Psoas muscle (tissue), 7 donors: ENCODE measurements at regions not wholly inside any gene's neighbourhood (a gene's known extent, or its start where the extent isn't known, plus 50 kb on each side); places are given as distances from the start of the nearest gene placed in this dataset.

Source experiments
- ATAC-seq, 4 donors: fragments of 200-7000 bp; cut with Tn5 transposase; one replicate each; pipeline ENCODE4 v1.9.1; 2020; ENCODE audit warnings: moderate library complexity in 3 of 4, mild to moderate bottlenecking in 2 of 4
- DNase-seq, 2 donors: peaks; one replicate each; pipeline ENCODE4 v3.0.0-alpha.2; 2020
- H3K27ac ChIP-seq: fragments of 200-600 bp; one replicate; pipeline ENCODE4 v1.8.0; 2022
- H3K27me3 ChIP-seq, 3 donors: fragments of 200-600 bp in 1 of 3; one replicate each; pipeline versions ENCODE4 v1.6.1 to v1.8.0; 2013 to 2022; ENCODE audit warnings: low read length in 2 of 3, mild to moderate bottlenecking in 2 of 3, moderate library complexity in 1 of 3; ENCODE audit not compliant: insufficient read depth in 3 of 3
- H3K36me3 ChIP-seq, 2 donors: fragments of 200-600 bp in 1 of 2; one replicate each; pipeline versions ENCODE4 v1.6.1 to v1.8.0; 2013 to 2022; ENCODE audit warnings: low read depth in 1 of 2, mild to moderate bottlenecking in 1 of 2, moderate library complexity in 1 of 2; ENCODE audit not compliant: insufficient read depth in 1 of 2
- H3K4me1 ChIP-seq: fragments of 200-600 bp; one replicate; pipeline ENCODE4 v1.8.0; 2022
- H3K4me3 ChIP-seq: fragments of 200-600 bp; one replicate; pipeline ENCODE4 v1.8.0; 2022; ENCODE audit warnings: mild to moderate bottlenecking
- H3K9me3 ChIP-seq: fragments of 200-600 bp; one replicate; pipeline ENCODE4 v1.8.0; 2022
- CTCF ChIP-seq: fragments of 200-600 bp; IDR thresholded peaks from one replicate; pipeline ENCODE4 v1.8.0; 2022; ENCODE audit warnings: antibody characterized with exemption
- WGBS, 3 donors: extraction: QIAGEN DNeasy Blood & Tissue Kit; methylation state at CpG; one replicate each; pipeline versions ENCODE4 v1.1.6 to v1.1.7; 2013; 5-methylcytosine and 5-hydroxymethylcytosine counted together
- intact Hi-C, 2 donors: fragments of 100-400 bp; cut with DNase I; formaldehyde crosslinking; loops; one replicate each; pipeline versions ENCODE4 v1.11.0 to v1.14.2; 2022
- donor health status: healthy with polysubstance abuse.
- donor health status: DM: no; HTN: no; CAD: no; lungs with moderate emphysema.
- donor health status: Bipolar disorder and iron deficiency.
- donor health status: healthy.
- donor health status: DM: yes; HTN: yes; CAD: no.
- donor health status: DM: no; HTN: no; CAD: no.
- donor health status: DM: yes; HTN: yes; CAD: no.

GRCh38 chr1:82511441-82511840 is 710.7 kb downstream of the ADGRL2 start:
- no peak for TF ChIP-seq CTCF
- H3K27ac ChIP-seq = no peak overlapping the region
- H3K9me3 ChIP-seq = no peaks in the 10 kb centered on the region
- no peaks in the 10 kb centered on the region for H3K4me1 ChIP-seq
- no peaks in the 10 kb centered on the region for H3K27me3 ChIP-seq
- DNase-seq (no peak), ATAC-seq (no peak)
- H3K4me3 ChIP-seq = no peak overlapping the region
- H3K36me3 ChIP-seq = no peaks in the 10 kb centered on the region
- intact Hi-C loops = no loop called here

- Histone ChIP-seq H3K4me1 (no peaks in the 10 kb centered on the region), H3K27ac (no peak overlapping the region), H3K4me3 (no peak overlapping the region), H3K9me3 (no peaks in the 10 kb centered on the region), H3K27me3 (no peaks in the 10 kb centered on the region), H3K36me3 (no peaks in the 10 kb centered on the region)
- DNase-seq = no peak
- ATAC-seq = no peak
- TF ChIP-seq CTCF = no peak
- intact Hi-C loops = no loop called here
- WGBS, 3 donors = 84 to 92% (median 91%) methylated on average over 2 of the region's 2 CpGs
Measured at GRCh38 chr1:82510431-82510830, 709.7 kb downstream of the ADGRL2 start.

GRCh38 chr1:82507011-82507410 is 706.3 kb downstream of the ADGRL2 start:
- H3K9me3 ChIP-seq = no peaks in the 10 kb centered on the region
- H3K4me3 ChIP-seq = no peak overlapping the region
- WGBS, 3 donors = 56 to 70% (median 57%) methylated on average over 1 of the region's 1 CpG
- no peaks in the 10 kb centered on the region for H3K36me3 ChIP-seq
- H3K4me1 ChIP-seq = no peaks in the 10 kb centered on the region
- ATAC-seq = no peak
- no peaks in the 10 kb centered on the region for H3K27me3 ChIP-seq
- intact Hi-C loops = no loop called here
- no peak for DNase-seq
- H3K27ac ChIP-seq = no peak overlapping the region
- no peak for TF ChIP-seq CTCF

GRCh38 chr1:82503822-82504221 is 703.1 kb downstream of the ADGRL2 start:
- Histone ChIP-seq H3K36me3 (no peaks in the 10 kb centered on the region), H3K27ac (no peak overlapping the region), H3K9me3 (no peaks in the 10 kb centered on the region), H3K4me1 (no peaks in the 10 kb centered on the region), H3K4me3 (no peak overlapping the region), H3K27me3 (no peaks in the 10 kb centered on the region)
- intact Hi-C loops = no loop called here
- no peak for ATAC-seq
- no peak for TF ChIP-seq CTCF
- DNase-seq = no peak
- 77 to 90% (median 89%) methylated on average over 1 of the region's 1 CpG for WGBS, 3 donors

- no peaks in the 10 kb centered on the region for H3K4me1 ChIP-seq
- no peaks in the 10 kb centered on the region for H3K36me3 ChIP-seq
- no peak overlapping the region for H3K4me3 ChIP-seq
- H3K27me3 ChIP-seq = no peaks in the 10 kb centered on the region
- H3K27ac ChIP-seq = no peak overlapping the region
- ATAC-seq (no peak), DNase-seq (no peak)
- H3K9me3 ChIP-seq = no peaks in the 10 kb centered on the region
- TF ChIP-seq CTCF = no peak
- intact Hi-C loops = no loop called here
Measured at GRCh38 chr1:82499022-82499421, 698.3 kb downstream of the ADGRL2 start.
